ENCODE measurements at regions not wholly inside any gene's neighbourhood (a gene's known extent, or its start where the extent isn't known, plus 50 kb on each side); places are given as distances from the start of the nearest gene placed in this dataset.
"Not testable (repeated sequence)": the region's sequence is repeated elsewhere in the genome, so short reads cannot be mapped to it uniquely, and the experiment has no call there.

GRCh38 chr3:197618408-197618807, 62.6 kb upstream of the BDH1 start:
- in situ Hi-C loops (cut with HindIII; ENCODE audit: low pct_unique_long_range_greater_than_20kb, low sequenced_read_pairs); DNase-seq (ENCODE audit: low read depth): not testable (repeated sequence)

DNA sequence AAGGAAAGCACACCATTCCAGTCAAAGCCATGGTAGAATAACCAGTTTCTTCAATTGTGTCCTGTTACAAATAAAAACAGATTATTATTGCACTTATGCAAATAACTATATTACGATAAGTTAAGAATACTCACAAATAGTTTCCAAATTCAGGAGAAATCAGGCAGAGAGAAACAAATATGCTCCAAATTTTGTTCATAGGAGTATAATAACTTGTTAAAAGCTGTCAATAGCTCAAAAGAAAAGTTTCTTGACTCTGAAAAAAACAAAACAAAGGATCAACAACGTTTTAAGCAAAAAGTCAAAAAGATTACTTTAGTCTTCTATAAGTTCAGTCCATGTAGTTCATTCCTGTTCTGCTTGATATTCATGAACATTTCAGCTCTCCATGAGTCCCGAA, 59.7 kb upstream of the BDH1 start:
- peak; percentile 24 for DNase-seq (ENCODE audit: low read depth)
- in situ Hi-C loops (cut with HindIII; ENCODE audit: low pct_unique_long_range_greater_than_20kb, low sequenced_read_pairs): no loop called here

DNA sequence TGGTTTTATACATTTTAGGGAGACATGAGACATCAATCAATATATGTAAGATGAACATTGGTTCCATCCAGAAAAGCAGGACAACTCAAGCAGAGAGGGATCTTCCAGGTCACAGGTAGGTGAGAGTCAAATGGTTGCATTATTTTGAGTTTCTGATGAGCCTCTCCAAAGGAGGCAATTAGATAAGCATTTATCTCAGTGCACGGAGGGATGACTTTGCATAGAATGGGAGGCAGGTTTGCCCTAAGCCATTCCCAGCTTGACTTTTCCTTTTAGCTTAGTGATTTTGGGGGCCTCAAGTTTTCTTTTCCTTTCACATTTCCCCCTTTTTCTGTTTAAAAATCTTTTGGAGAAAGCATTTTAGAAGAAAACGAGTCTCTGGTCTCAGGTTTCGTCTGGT, 58.4 kb upstream of the BDH1 start:
- in situ Hi-C loops (cut with HindIII; ENCODE audit: low pct_unique_long_range_greater_than_20kb, low sequenced_read_pairs); DNase-seq (ENCODE audit: low read depth): not testable (repeated sequence)

GRCh38 chr3:197613199-197613598, 57.4 kb upstream of the BDH1 start:
- in situ Hi-C loops (cut with HindIII; ENCODE audit: low pct_unique_long_range_greater_than_20kb, low sequenced_read_pairs): no loop called here

DNA sequence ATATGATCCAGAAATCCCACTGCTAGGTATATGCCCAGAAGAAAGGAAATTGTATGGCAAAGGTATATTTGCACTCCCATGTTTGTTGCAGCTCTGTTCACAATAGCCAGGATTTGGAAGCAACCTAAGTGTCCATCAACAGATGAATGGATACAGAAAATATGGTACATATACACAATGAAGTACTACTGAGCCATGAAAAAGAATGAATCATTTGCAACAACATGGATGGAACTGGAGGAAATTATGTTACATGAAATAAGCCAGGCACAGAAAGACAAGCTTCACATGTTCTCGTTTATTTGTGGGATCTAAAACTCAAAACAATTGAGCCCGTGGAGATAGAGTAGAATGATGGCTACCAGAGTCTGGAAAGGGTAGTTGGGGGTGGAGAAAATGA, 55.5 kb upstream of the BDH1 start:
- no peak for DNase-seq (ENCODE audit: low read depth)
- in situ Hi-C loops (cut with HindIII; ENCODE audit: low pct_unique_long_range_greater_than_20kb, low sequenced_read_pairs): no loop called here

More at GRCh38 chr3:197613199-197613598, 57.4 kb upstream of the BDH1 start:
- no peak for DNase-seq (ENCODE audit: low read depth)

DNA sequence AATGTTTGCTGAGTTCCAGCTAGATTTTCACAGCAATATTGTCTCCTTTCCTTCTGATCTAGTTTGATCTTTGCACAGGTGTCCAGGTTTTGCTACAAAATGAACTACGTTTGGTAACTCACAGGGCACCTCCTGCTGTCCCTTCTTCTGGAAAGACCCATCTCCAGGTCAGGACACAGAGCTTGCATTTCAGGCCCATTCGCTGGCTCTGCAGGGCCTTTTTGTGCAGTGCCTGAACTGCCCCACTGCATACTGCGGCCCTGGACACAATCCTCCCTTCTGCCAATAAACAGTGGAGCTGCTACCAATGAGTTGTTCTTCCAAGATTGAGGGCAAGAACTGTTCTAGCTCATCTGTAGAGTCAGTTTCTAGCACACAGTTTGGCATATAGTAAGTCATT, 50.7 kb upstream of the BDH1 start:
- in situ Hi-C loops (cut with HindIII; ENCODE audit: low pct_unique_long_range_greater_than_20kb, low sequenced_read_pairs): no loop called here
- no peak for DNase-seq (ENCODE audit: low read depth)
